Endothelial cell (in vitro differentiated cells): ENCODE measurements at regions not wholly inside any gene's neighbourhood (a gene's known extent, or its start where the extent isn't known, plus 50 kb on each side); places are given as distances from the start of the nearest gene placed in this dataset.

Experiments
- DNase-seq: peaks from one replicate; pipeline ENCODE4 v3.0.0; 2021; ENCODE audit warnings: low spot score
- H3K27ac Mint-ChIP-seq: one replicate; pipeline ENCODE4 v1.8.0; 2021; ENCODE audit warnings: mixed read lengths, inconsistent platforms; ENCODE audit not compliant: unreplicated experiment
- H3K27me3 Mint-ChIP-seq: one replicate; pipeline ENCODE4 v1.8.0; 2021; ENCODE audit warnings: mild to moderate bottlenecking, moderate library complexity, mixed read lengths, inconsistent platforms; ENCODE audit not compliant: unreplicated experiment
- H3K36me3 Mint-ChIP-seq: one replicate; pipeline ENCODE4 v1.8.0; 2021; ENCODE audit warnings: mild to moderate bottlenecking, low read depth, mixed read lengths, inconsistent platforms; ENCODE audit not compliant: unreplicated experiment
- H3K4me1 Mint-ChIP-seq: one replicate; pipeline ENCODE4 v1.8.0; 2021; ENCODE audit warnings: mild to moderate bottlenecking, mixed read lengths, inconsistent platforms; ENCODE audit not compliant: unreplicated experiment
- H3K4me3 Mint-ChIP-seq: one replicate; pipeline ENCODE4 v1.8.0; 2021; ENCODE audit warnings: mild to moderate bottlenecking, mixed read lengths, inconsistent platforms; ENCODE audit not compliant: unreplicated experiment
- H3K9me3 Mint-ChIP-seq: one replicate; pipeline ENCODE4 v1.8.0; 2021; ENCODE audit warnings: mixed read lengths, inconsistent platforms; ENCODE audit not compliant: unreplicated experiment
- CTCF ChIP-seq: fragments of 200-600 bp; sonication (generic); IDR thresholded peaks from one replicate; pipeline ENCODE4 v1.5.0; 2021; ENCODE audit warnings: antibody characterized with exemption; ENCODE audit not compliant: unreplicated experiment

DNA sequence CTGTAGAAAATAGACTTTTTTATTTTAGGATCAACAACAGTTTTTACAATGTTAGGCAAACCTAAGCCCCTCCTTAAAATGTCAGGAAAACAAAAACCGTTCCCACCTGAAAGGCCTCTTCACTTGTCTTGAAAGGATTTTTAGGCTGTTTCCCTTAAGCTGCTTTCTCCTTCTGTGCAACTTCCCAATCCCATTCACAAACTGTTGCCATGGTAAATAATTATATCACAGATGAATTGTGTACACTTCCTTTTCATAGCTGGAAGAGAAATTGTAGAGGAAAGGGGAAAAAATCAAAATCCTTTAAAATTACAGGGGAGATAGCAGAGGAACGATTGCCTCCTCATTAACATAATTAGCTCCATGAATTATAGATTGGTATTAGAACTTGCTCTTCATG is 1488.0 kb upstream of the CELF4 start:
- Mint-ChIP-seq H3K27ac (no peak overlapping the region), H3K4me3 (no peak overlapping the region), H3K4me1 (no peaks in the 10 kb centered on the region), H3K9me3 (no peaks in the 10 kb centered on the region), H3K36me3 (no peaks in the 10 kb centered on the region), H3K27me3 (no peaks in the 10 kb centered on the region)
- TF ChIP-seq CTCF = no peak
- no peak for DNase-seq

DNA sequence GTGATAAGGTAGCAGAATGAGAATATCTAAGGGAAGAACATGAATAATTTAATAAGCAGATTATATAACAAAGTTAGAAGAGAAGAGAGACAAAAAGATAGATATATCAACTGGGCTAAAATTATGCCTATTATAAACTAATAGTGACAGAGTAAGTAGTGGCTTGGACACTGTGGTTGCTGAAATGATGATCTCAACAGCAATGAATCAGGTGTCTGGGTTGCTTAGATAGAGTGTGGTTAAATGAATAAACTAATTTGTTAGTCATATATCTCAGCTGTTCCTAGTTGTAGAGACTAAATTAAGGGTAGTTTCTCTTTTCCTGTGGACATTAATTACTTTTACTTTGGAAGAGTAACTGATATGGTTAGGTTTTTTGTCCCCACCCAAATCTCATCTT is 1485.4 kb upstream of the CELF4 start:
- DNase-seq = no peak
- Mint-ChIP-seq H3K4me1 (no peaks in the 10 kb centered on the region), H3K4me3 (no peak overlapping the region), H3K9me3 (no peaks in the 10 kb centered on the region), H3K27me3 (no peaks in the 10 kb centered on the region), H3K27ac (no peak overlapping the region), H3K36me3 (no peaks in the 10 kb centered on the region)
- no peak for TF ChIP-seq CTCF

DNA sequence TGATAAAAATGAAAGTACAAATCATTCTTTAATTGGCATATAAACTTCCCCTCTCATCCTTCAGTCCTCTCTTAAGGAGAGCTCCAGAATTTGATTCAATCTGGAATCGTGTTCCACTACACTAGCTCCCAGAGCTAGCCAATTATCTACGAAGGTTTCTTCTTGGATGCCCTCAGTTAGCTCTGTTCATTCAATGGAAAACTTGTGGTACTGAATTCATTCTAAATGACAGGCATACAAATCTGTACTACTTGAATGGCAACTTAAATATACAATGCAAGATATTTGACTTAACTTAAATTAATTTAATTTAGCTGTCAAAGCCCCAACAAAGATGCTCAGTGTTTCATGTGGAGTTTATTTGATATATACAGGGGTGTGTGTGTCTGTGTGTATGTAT is 1474.2 kb upstream of the CELF4 start:
- H3K4me1 Mint-ChIP-seq = no peaks in the 10 kb centered on the region
- H3K4me3 Mint-ChIP-seq = no peak overlapping the region
- no peaks in the 10 kb centered on the region for H3K9me3 Mint-ChIP-seq
- H3K27ac Mint-ChIP-seq = no peak overlapping the region
- DNase-seq = no peak
- H3K27me3 Mint-ChIP-seq = peaks cover 1% of the 10 kb centered on the region
- H3K36me3 Mint-ChIP-seq = no peaks in the 10 kb centered on the region
- no peak for TF ChIP-seq CTCF

DNA sequence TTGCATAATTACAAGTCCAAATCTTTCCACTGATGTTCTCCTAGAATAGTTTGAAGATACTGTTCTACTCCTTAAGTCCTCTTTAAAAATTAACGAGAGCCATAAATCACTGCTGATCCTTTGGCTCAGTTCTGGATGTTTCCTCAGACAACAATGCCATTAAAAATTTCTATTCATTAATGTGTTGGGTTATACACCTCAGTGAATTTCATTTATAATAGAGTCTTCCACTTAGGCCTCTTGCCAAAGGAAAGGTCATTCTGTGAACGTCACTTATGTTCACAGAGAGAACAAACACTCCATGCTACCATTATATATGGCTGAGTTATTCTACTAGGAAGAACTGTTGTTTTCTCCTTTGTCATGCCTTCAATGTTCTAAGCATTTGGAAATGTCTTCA is 1472.3 kb upstream of the CELF4 start:
- no peak for TF ChIP-seq CTCF
- Mint-ChIP-seq H3K36me3 (no peaks in the 10 kb centered on the region), H3K4me1 (no peaks in the 10 kb centered on the region), H3K27ac (no peak overlapping the region), H3K9me3 (no peaks in the 10 kb centered on the region), H3K27me3 (peaks cover 1% of the 10 kb centered on the region), H3K4me3 (no peak overlapping the region)
- no peak for DNase-seq

- Mint-ChIP-seq H3K27ac (no peak overlapping the region), H3K4me1 (no peaks in the 10 kb centered on the region), H3K27me3 (no peaks in the 10 kb centered on the region), H3K4me3 (no peak overlapping the region), H3K36me3 (no peaks in the 10 kb centered on the region), H3K9me3 (no peaks in the 10 kb centered on the region)
- DNase-seq = no peak
- no peak for TF ChIP-seq CTCF
Observed at GRCh38 chr18:39033312-39033711, 1467.7 kb upstream of the CELF4 start.
